IMR-90 (cell line): ENCODE measurements at regions not wholly inside any gene's neighbourhood (a gene's known extent, or its start where the extent isn't known, plus 50 kb on each side); places are given as distances from the start of the nearest gene placed in this dataset.

Experiments used
- ATAC-seq: fragments of 200-7000 bp; cut with Tn5 transposase; 2 replicates; pipeline ENCODE4 v1.9.1; 2020; ENCODE audit warnings: low read depth, mild to moderate bottlenecking, moderate library complexity
- BruUV-seq: library from RNA; stranded (reverse); fragments of 400-500 nt; replicated peaks from 2 replicates; lab custom pipeline; 2021; lab: Mats Ljungman, UMichigan
- CTCF ChIA-PET: fragments of 300-600 bp; formaldehyde crosslinking; extraction: SDS; loops from one replicate; lab custom pipeline; 2021; ENCODE audit warnings: antibody characterized with exemption; lab: Yijun Ruan, JAX
- POLR2A ChIA-PET: fragments of 300-600 bp; sonication (Branson Sonifier 250); formaldehyde crosslinking; loops from one replicate; lab custom pipeline; 2022; ENCODE audit warnings: antibody characterized with exemption; ENCODE audit not compliant: unreplicated experiment; lab: Charles Lee
- DNase-seq: peaks from one replicate; pipeline ENCODE4 v3.0.0; 2013
- H2AFZ ChIP-seq: replicated peaks from 2 replicates; pipeline ENCODE3; 2013; ENCODE audit warnings: low read length, mild to moderate bottlenecking; ENCODE audit not compliant: poor library complexity
- H2AK5ac ChIP-seq: 2 replicates; pipeline ENCODE4 v1.6.1; 2013; ENCODE audit warnings: low read depth, low read length, inconsistent platforms
- H2AK9ac ChIP-seq: replicated peaks from 2 replicates; pipeline ENCODE3; 2013; ENCODE audit warnings: mild to moderate bottlenecking, low read depth, low read length, moderate library complexity; ENCODE audit not compliant: poor library complexity
- H2BK120ac ChIP-seq: 2 replicates; pipeline ENCODE4 v1.6.1; 2013; ENCODE audit warnings: low read depth, low read length, inconsistent platforms
- H2BK15ac ChIP-seq: 3 replicates; pipeline ENCODE4 v1.6.1; 2013; ENCODE audit warnings: low read depth, low read length, inconsistent platforms
- H2BK20ac ChIP-seq: 2 replicates; pipeline ENCODE4 v1.6.1; 2013; ENCODE audit warnings: low read depth, mild to moderate bottlenecking, inconsistent platforms, low read length, moderate library complexity
- H2BK5ac ChIP-seq: 2 replicates; pipeline ENCODE4 v1.6.1; 2013; ENCODE audit warnings: mild to moderate bottlenecking, low read depth, low read length, inconsistent platforms; ENCODE audit not compliant: poor library complexity, severe bottlenecking
- H3K14ac ChIP-seq: replicated peaks from 2 replicates; pipeline ENCODE4 v1.6.1; 2013; ENCODE audit warnings: low read depth, low read length, inconsistent platforms
- H3K18ac ChIP-seq: 2 replicates; pipeline ENCODE4 v1.6.1; 2013; ENCODE audit warnings: low read depth, low read length, control low read depth
- H3K23ac ChIP-seq: 2 replicates; pipeline ENCODE4 v1.6.1; 2013; ENCODE audit warnings: low read depth, low read length, inconsistent platforms
- H3K27ac ChIP-seq: 2 replicates; pipeline ENCODE4 v1.5.1; 2013; ENCODE audit warnings: mild to moderate bottlenecking, control low read depth, low read length; ENCODE audit not compliant: insufficient read depth
- H3K27me3 ChIP-seq: 2 replicates; pipeline ENCODE4 v1.6.1; 2013; ENCODE audit warnings: low read length; ENCODE audit not compliant: control insufficient read depth, insufficient read depth
- H3K36me3 ChIP-seq: 2 replicates; pipeline ENCODE4 v1.6.1; 2013; ENCODE audit warnings: low read length, mixed read lengths; ENCODE audit not compliant: control insufficient read depth, insufficient read depth
- H3K4ac ChIP-seq: 2 replicates; pipeline ENCODE4 v1.6.1; 2013; ENCODE audit warnings: low read depth, low read length, inconsistent platforms
- H3K4me1 ChIP-seq: 2 replicates; pipeline ENCODE4 v1.6.1; 2013; ENCODE audit warnings: low read length, mixed read lengths; ENCODE audit not compliant: control insufficient read depth, insufficient read depth
- H3K4me2 ChIP-seq: 2 replicates; pipeline ENCODE4 v1.6.1; 2013; ENCODE audit warnings: low read depth, mild to moderate bottlenecking, control low read depth, low read length, moderate library complexity
- H3K4me3 ChIP-seq: 2 replicates; pipeline ENCODE4 v1.5.1; 2013; ENCODE audit warnings: low read depth, mild to moderate bottlenecking, control low read depth, low read length, moderate library complexity; ENCODE audit not compliant: insufficient read depth
- H3K56ac ChIP-seq: 2 replicates; pipeline ENCODE4 v1.6.1; 2013; ENCODE audit warnings: low read length, inconsistent platforms; ENCODE audit not compliant: insufficient read depth; ENCODE audit errors: extremely low read depth
- H3K79me1 ChIP-seq, 2 experiments: 2 replicates each; pipeline ENCODE4 v1.6.1; 2013; ENCODE audit warnings: low read length in 2 of 2, inconsistent platforms in 1 of 2, low read depth in 1 of 2
- H3K9ac ChIP-seq: 2 replicates; pipeline ENCODE4 v1.6.1; 2013; ENCODE audit warnings: low read depth, low read length, control low read depth
- H3K9me1 ChIP-seq: 2 replicates; pipeline ENCODE4 v1.6.1; 2013; ENCODE audit warnings: low read length, inconsistent platforms; ENCODE audit not compliant: insufficient read depth
- H3K9me3 ChIP-seq: 2 replicates; pipeline ENCODE4 v1.6.1; 2013; ENCODE audit warnings: low read length; ENCODE audit not compliant: control insufficient read depth, insufficient read depth
- H4K20me1 ChIP-seq: 2 replicates; pipeline ENCODE4 v1.6.1; 2013; ENCODE audit warnings: low read length, inconsistent platforms; ENCODE audit not compliant: insufficient read depth
- H4K5ac ChIP-seq: 2 replicates; pipeline ENCODE4 v1.6.1; 2013; ENCODE audit warnings: mild to moderate bottlenecking, low read depth, low read length, control low read depth
- H4K8ac ChIP-seq, 2 experiments: 2 replicates each; pipeline ENCODE4 v1.6.1; 2013; ENCODE audit warnings: low read depth in 2 of 2, low read length in 2 of 2, control low read depth in 1 of 2, inconsistent platforms in 1 of 2
- H4K91ac ChIP-seq: 2 replicates; pipeline ENCODE4 v1.6.1; 2013; ENCODE audit warnings: low read depth, low read length, inconsistent platforms; ENCODE audit not compliant: insufficient read depth
- BHLHE40 ChIP-seq: fragments of 150-350 bp; IDR thresholded peaks from 2 replicates; pipeline ENCODE4 v1.6.1; 2016; ENCODE audit warnings: mild to moderate bottlenecking, low read depth, low read length
- CEBPB ChIP-seq: IDR thresholded peaks from 2 replicates; pipeline ENCODE4 v1.6.1; 2012; ENCODE audit warnings: low read depth, low read length, improper control_type of control experiment
- CHD1 ChIP-seq: IDR thresholded peaks from 2 replicates; pipeline ENCODE4 v1.6.1; 2012; ENCODE audit warnings: low read depth, low read length, improper control_type of control experiment
- FOS ChIP-seq: fragments of 150-350 bp; IDR thresholded peaks from 2 replicates; pipeline ENCODE4 v1.6.1; 2016; ENCODE audit warnings: low read depth, low read length
- MAFK ChIP-seq: IDR thresholded peaks from 2 replicates; pipeline ENCODE4 v1.6.1; 2012; ENCODE audit warnings: low read depth, low read length, improper control_type of control experiment
- MAZ ChIP-seq: IDR thresholded peaks from 2 replicates; pipeline ENCODE4 v1.6.1; 2012; ENCODE audit warnings: low read depth, mild to moderate bottlenecking, low read length, improper control_type of control experiment, moderate library complexity, borderline replicate concordance
- MXI1 ChIP-seq: IDR thresholded peaks from 2 replicates; pipeline ENCODE4 v1.6.1; 2012; ENCODE audit warnings: low read depth, mild to moderate bottlenecking, low read length, moderate library complexity, borderline replicate concordance
- NFE2L2 ChIP-seq: fragments of 150-350 bp; IDR thresholded peaks from 2 replicates; pipeline ENCODE4 v1.6.1; 2016; ENCODE audit warnings: low read depth, mild to moderate bottlenecking, low read length
- POLR2A ChIP-seq: IDR thresholded peaks from 2 replicates; pipeline ENCODE4 v1.6.1; 2012; ENCODE audit warnings: mild to moderate bottlenecking, low read depth, low read length
- RAD21 ChIP-seq: IDR thresholded peaks from 2 replicates; pipeline ENCODE4 v1.6.1; 2012; ENCODE audit warnings: low read length, improper control_type of control experiment
- RCOR1 ChIP-seq: IDR thresholded peaks from 2 replicates; pipeline ENCODE4 v1.6.1; 2012; ENCODE audit warnings: mild to moderate bottlenecking, low read length, improper control_type of control experiment; ENCODE audit not compliant: insufficient replicate concordance
- RFX5 ChIP-seq: IDR thresholded peaks from 2 replicates; pipeline ENCODE4 v1.8.0; 2012; ENCODE audit warnings: low read depth, mild to moderate bottlenecking, low read length, moderate library complexity
- SMC3 ChIP-seq: fragments of 150-350 bp; IDR thresholded peaks from 2 replicates; pipeline ENCODE4 v1.6.1; 2016; ENCODE audit warnings: low read depth, mild to moderate bottlenecking, antibody characterized with exemption, low read length, moderate library complexity
- USF2 ChIP-seq: fragments of 150-350 bp; IDR thresholded peaks from 2 replicates; pipeline ENCODE4 v1.6.1; 2017; ENCODE audit warnings: mild to moderate bottlenecking, antibody characterized with exemption, low read length, low read depth
- WGBS, 2 experiments: methylation state at CpG; one replicate each; pipeline versions ENCODE4 v1.1.5 to v1.1.7; 2013; ENCODE audit warnings: missing lambda C conversion rate in 2 of 2; ENCODE audit not compliant: insufficient read length in 1 of 2; ENCODE audit errors: extremely low coverage in 2 of 2; 5-methylcytosine and 5-hydroxymethylcytosine counted together
- dilution Hi-C: fragments of 300-500 bp; cut with HindIII; formaldehyde crosslinking; loops from one replicate; pipeline ENCODE4 v1.14.3; 2018; ENCODE audit warnings: low sequenced_read_pairs; ENCODE audit not compliant: unreplicated experiment
- in situ Hi-C: fragments of 300-500 bp; cut with MboI; formaldehyde crosslinking; loops from 3 replicates; pipeline ENCODE4 v1.14.3; 2019; ENCODE audit warnings: low sequenced_read_pairs, inconsistent platforms, mixed read lengths
- intact Hi-C: fragments of 100-400 bp; cut with micrococcal nuclease; formaldehyde crosslinking; loops from 2 replicates; pipeline ENCODE4 v1.10.0; 2022
- TF ChIP-seq, protein P1 (sequence below): conservative IDR thresholded peaks from 2 replicates; pipeline ENCODE4 v1.5.1; 2012; ENCODE audit warnings: mild to moderate bottlenecking, low read depth, low read length, improper control_type of control experiment
- TF ChIP-seq, protein P2 (sequence below): fragments of 150-350 bp; IDR thresholded peaks from 2 replicates; pipeline ENCODE4 v1.6.1; 2016; ENCODE audit warnings: low read depth, mild to moderate bottlenecking, low read length, moderate library complexity, borderline replicate concordance

DNA sequence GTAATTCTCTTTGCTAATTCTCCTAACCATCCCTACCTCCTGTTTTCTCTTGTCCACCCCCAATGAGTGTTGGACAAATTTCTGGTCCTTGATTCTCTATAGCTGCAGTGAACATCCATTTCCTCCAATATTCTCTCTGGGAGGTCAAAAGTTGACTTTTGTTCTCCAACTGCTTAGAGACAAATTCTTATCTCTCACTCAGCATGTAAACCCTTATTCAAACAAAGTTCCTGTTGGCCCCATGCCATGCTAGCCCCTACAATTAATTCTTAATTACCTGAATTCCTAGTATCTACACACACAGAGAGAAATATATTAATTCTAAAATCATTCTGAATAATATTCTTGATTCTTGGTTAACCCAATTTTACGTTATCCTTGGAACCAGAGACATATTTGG lies 472.9 kb upstream of the ACTBL2 start:
- H3K4ac ChIP-seq = no peak overlapping the region
- no peak overlapping the region for H2BK15ac ChIP-seq
- no peak overlapping the region for H4K5ac ChIP-seq
- no peak overlapping the region for H3K56ac ChIP-seq
- no peak overlapping the region for H2BK120ac ChIP-seq
- BruUV-seq = no TSS peak
- ATAC-seq = no peak
- no CpG with 5 or more reads among the region's 1 CpG for WGBS, 2 experiments
- H4K8ac ChIP-seq = no peak overlapping the region
- H3K9me3 ChIP-seq = no peaks in the 10 kb centered on the region
- H3K4me2 ChIP-seq = no peak overlapping the region
- no peaks in the 10 kb centered on the region for H3K36me3 ChIP-seq
- no peak overlapping the region for H3K23ac ChIP-seq
- no peak overlapping the region for H2AK9ac ChIP-seq
- H3K9me1 ChIP-seq = no peaks in the 10 kb centered on the region
- dilution Hi-C loops = no loop called here
- no peak overlapping the region for H2AK5ac ChIP-seq
- no peaks in the 10 kb centered on the region for H3K4me1 ChIP-seq
- no peak overlapping the region for H3K18ac ChIP-seq
- no peak overlapping the region for H3K14ac ChIP-seq
- H3K9ac ChIP-seq = no peak overlapping the region
- H3K4me3 ChIP-seq = no peak overlapping the region
- H4K20me1 ChIP-seq = no peaks in the 10 kb centered on the region
- H3K79me1 ChIP-seq = no peaks in the 10 kb centered on the region
- no peak overlapping the region for H2AFZ ChIP-seq
- no peaks in the 10 kb centered on the region; the same call in 1 of the 2 replicates for H3K27me3 ChIP-seq
- DNase-seq = no peak
- intact Hi-C loops = no loop called here
- TF ChIP-seq, protein P1, sequence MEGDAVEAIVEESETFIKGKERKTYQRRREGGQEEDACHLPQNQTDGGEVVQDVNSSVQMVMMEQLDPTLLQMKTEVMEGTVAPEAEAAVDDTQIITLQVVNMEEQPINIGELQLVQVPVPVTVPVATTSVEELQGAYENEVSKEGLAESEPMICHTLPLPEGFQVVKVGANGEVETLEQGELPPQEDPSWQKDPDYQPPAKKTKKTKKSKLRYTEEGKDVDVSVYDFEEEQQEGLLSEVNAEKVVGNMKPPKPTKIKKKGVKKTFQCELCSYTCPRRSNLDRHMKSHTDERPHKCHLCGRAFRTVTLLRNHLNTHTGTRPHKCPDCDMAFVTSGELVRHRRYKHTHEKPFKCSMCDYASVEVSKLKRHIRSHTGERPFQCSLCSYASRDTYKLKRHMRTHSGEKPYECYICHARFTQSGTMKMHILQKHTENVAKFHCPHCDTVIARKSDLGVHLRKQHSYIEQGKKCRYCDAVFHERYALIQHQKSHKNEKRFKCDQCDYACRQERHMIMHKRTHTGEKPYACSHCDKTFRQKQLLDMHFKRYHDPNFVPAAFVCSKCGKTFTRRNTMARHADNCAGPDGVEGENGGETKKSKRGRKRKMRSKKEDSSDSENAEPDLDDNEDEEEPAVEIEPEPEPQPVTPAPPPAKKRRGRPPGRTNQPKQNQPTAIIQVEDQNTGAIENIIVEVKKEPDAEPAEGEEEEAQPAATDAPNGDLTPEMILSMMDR = no peak
- TF ChIP-seq MXI1 (no peak), MAFK (no peak), BHLHE40 (no peak), NFE2L2 (no peak), FOS (no peak), POLR2A (no peak), SMC3 (no peak), MAZ (no peak), USF2 (no peak), CHD1 (no peak), CEBPB (no peak), RFX5 (no peak), RAD21 (no peak), RCOR1 (no peak)
- TF ChIP-seq, protein P2, sequence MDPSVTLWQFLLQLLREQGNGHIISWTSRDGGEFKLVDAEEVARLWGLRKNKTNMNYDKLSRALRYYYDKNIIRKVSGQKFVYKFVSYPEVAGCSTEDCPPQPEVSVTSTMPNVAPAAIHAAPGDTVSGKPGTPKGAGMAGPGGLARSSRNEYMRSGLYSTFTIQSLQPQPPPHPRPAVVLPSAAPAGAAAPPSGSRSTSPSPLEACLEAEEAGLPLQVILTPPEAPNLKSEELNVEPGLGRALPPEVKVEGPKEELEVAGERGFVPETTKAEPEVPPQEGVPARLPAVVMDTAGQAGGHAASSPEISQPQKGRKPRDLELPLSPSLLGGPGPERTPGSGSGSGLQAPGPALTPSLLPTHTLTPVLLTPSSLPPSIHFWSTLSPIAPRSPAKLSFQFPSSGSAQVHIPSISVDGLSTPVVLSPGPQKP = no peak
- ChIA-PET POLR2A (no interaction called here), CTCF (interaction anchor here (0.6 kb wide), 1 partner anchor 17 kb away, joined by 4 read pairs; no protein-coding TSS in a partner anchor)
- no peak overlapping the region for H2BK20ac ChIP-seq
- H2BK5ac ChIP-seq = no peak overlapping the region
- H4K91ac ChIP-seq = no peak overlapping the region
- H3K27ac ChIP-seq = no peak overlapping the region
- in situ Hi-C loops = no loop called here
